ENCODE measurements at regions not wholly inside any gene's neighbourhood (a gene's known extent, or its start where the extent isn't known, plus 50 kb on each side); places are given as distances from the start of the nearest gene placed in this dataset.
"Not testable (repeated sequence)": the region's sequence is repeated elsewhere in the genome, so short reads cannot be mapped to it uniquely, and the experiment has no call there.

- no peak for TF ChIP-seq CTCF (IDR thresholded peaks at IDR 0.05)
- ATAC-seq (ENCODE audit: low FRiP score) (no peak), DNase-seq (ENCODE audit: low spot score) (no peak)
These were observed 262.3 kb upstream of the MSX2 start for GRCh38 chr5:174462129-174462528.

GRCh38 chr5:174464504-174465165 is 259.7 kb upstream of the MSX2 start:
- TF ChIP-seq CTCF (IDR thresholded peaks at IDR 0.05) = no peak
- no peak for DNase-seq (ENCODE audit: low spot score)
- no peak for ATAC-seq (ENCODE audit: low FRiP score)

- ATAC-seq (ENCODE audit: low FRiP score); DNase-seq (ENCODE audit: low spot score): not testable (repeated sequence)
These were observed 252.9 kb upstream of the MSX2 start for GRCh38 chr5:174471528-174471927.

GRCh38 chr5:174472956-174473355 is 251.4 kb upstream of the MSX2 start:
- no peak for DNase-seq (ENCODE audit: low spot score)
- no peak for TF ChIP-seq CTCF (IDR thresholded peaks at IDR 0.05)
- ATAC-seq (ENCODE audit: low FRiP score) = no peak

DNA sequence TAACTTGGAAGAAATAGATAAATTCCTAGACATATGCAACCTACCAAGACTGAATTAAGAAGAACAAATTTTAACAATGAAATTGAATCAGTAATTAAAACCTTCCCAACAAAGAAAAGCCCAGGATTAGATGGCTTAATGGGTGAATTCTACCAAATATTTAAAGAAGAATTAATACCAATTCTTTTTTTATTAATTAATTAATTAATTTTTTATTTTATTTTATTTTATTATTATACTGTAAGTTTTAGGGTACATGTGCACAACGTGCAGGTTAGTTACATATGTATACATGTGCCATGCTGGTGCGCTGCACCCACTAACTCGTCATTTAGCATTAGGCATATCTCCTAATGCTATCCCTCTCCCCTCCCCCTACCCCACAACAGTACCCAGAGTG is 248.4 kb upstream of the MSX2 start:
- not testable (repeated sequence) for DNase-seq (ENCODE audit: low spot score); ATAC-seq (ENCODE audit: low FRiP score)

DNA sequence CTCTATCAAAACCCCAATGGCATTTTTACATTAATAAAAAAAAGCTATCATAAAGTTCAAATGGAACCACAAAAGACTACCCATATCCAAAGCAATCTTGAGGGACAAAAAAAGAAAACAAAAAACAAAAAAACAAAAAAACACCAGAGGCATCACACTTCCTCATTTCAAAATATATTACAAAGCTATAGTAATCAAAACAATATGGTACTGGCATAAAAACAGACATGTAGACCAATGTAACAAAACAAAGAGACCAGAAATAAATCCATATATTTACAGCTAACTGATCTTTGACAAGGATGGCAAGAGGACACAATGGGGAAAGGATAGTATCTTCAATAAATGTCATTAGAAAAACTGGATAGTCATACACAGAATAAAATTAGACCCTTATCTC is 245.1 kb upstream of the MSX2 start:
- no peak for ATAC-seq (ENCODE audit: low FRiP score)
- TF ChIP-seq CTCF (IDR thresholded peaks at IDR 0.05) = no peak

DNA sequence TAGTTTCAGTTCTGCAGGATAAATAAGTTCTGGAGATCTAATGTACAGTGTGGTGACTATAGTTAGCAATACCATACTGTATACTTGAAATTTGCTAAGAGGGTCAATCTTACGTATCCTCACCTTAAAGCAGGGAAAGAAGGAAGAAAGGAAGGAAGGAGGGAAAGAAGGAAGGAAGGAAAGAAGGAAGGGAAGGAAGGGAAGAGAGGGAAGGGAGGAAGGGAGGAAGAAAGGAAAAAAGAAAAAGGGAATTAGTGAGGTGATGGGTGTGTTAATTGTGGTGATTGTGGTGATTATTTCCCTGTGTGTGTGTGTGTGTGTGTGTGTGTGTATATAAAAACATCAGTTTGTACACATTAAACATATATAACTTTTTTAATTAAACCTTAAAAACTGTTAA is 242.6 kb upstream of the MSX2 start:
- DNase-seq (ENCODE audit: low spot score) = no peak
- no peak for TF ChIP-seq CTCF (IDR thresholded peaks at IDR 0.05)
- ATAC-seq (ENCODE audit: low FRiP score) = no peak

More for the DNA sequence above, 245.1 kb upstream of the MSX2 start:
- DNase-seq (ENCODE audit: low spot score) = no peak

- ATAC-seq (ENCODE audit: low FRiP score) = no peak
- no peak for TF ChIP-seq CTCF (IDR thresholded peaks at IDR 0.05)
- DNase-seq (ENCODE audit: low spot score) = no peak
These were observed 241.8 kb upstream of the MSX2 start for GRCh38 chr5:174482607-174483024.
